ENCODE measurements at regions not wholly inside any gene's neighbourhood (a gene's known extent, or its start where the extent isn't known, plus 50 kb on each side); places are given as distances from the start of the nearest gene placed in this dataset.
"Not testable (repeated sequence)": the region's sequence is repeated elsewhere in the genome, so short reads cannot be mapped to it uniquely, and the experiment has no call there.

DNA sequence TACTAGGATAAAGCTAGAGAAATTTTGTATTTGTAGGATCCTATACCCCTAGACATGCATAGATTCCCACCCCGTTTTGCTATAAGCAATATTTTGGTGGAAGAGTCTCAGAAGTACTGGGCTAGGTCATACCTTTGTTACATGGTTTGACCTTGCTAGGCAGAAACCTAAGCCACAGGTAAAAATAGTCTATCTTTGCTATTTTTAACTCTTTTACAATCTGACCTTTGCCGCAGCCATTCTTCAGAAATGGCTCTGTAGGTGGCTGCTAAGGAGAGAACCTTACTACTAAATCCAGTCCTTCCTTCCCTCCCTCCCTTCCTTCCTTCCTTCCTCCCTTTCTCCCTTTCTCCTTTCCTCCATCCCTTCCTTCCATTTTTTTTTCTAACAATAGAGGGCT lies 242.9 kb upstream of the SEL1L start:
- H3K27ac ChIP-seq (ENCODE audit: low read length), result no peak overlapping the region

DNA sequence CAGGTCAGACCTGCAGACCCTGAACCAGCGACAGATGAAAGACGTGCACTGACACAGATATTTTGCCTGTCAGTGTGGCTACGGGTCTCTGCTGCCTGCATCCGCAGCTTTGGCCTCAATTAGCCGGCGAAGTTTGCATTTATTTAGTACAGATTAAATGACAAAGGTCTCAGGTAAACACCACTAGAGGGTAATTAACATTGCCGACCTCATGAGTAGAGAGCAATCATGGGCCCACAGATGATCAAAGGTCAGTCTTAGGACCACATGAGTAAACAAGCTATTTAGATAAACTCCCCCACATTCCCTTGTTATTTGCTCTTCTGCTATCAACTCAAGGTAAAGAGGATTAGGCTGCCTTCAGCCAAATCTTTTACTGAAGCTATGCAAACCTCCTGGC lies 248.1 kb upstream of the SEL1L start:
- H3K27me3 ChIP-seq (ENCODE audit: control insufficient read depth, insufficient read depth, low read length); H3K36me3 ChIP-seq (ENCODE audit: control insufficient read depth, insufficient read depth, low read length); DNase-seq; H3K4me3 ChIP-seq (ENCODE audit: low read length); H3K4me1 ChIP-seq (ENCODE audit: control insufficient read depth, insufficient read depth, low read length); H3K9me3 ChIP-seq (ENCODE audit: control insufficient read depth, low read depth, low read length); H3K27ac ChIP-seq (ENCODE audit: low read length): not testable (repeated sequence)
- 90% methylated on average over 2 of the region's 7 CpGs for WGBS (ENCODE audit: insufficient coverage, low lambda C conversion rate)

More for the DNA sequence above, 242.9 kb upstream of the SEL1L start:
- no peaks in the 10 kb centered on the region for H3K9me3 ChIP-seq (ENCODE audit: control insufficient read depth, low read depth, low read length)
- H3K36me3 ChIP-seq (ENCODE audit: control insufficient read depth, insufficient read depth, low read length), result no peaks in the 10 kb centered on the region
- H3K4me3 ChIP-seq (ENCODE audit: low read length), result no peak overlapping the region
- WGBS (ENCODE audit: insufficient coverage, low lambda C conversion rate), result 100% methylated on average over 1 of the region's 2 CpGs
- no peaks in the 10 kb centered on the region for H3K4me1 ChIP-seq (ENCODE audit: control insufficient read depth, insufficient read depth, low read length)
- H3K27me3 ChIP-seq (ENCODE audit: control insufficient read depth, insufficient read depth, low read length), result no peaks in the 10 kb centered on the region
- no peak for DNase-seq

DNA sequence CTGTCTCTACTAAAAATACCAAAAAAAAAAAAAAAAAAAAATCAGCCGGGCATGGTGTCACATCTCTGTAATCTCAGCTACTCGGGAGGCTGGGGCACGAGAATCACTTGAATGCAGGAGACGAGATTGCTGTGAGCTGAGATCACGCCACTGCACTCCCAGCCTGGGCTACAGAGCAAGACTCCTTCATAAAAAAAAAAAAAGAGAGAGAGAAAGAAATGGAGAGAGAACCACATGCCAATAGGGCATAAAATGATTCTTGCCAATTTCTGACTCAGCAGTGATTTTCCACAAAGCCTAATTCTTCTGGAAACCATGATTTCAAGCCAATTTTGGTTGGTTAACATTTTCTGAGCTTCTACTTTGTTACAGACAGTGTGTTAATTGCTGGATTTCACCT lies 250.4 kb upstream of the SEL1L start:
- Histone ChIP-seq H3K27ac (ENCODE audit: low read length) (no peak overlapping the region), H3K4me3 (ENCODE audit: low read length) (no peak overlapping the region), H3K27me3 (ENCODE audit: control insufficient read depth, insufficient read depth, low read length) (no peaks in the 10 kb centered on the region), H3K9me3 (ENCODE audit: control insufficient read depth, low read depth, low read length) (no peaks in the 10 kb centered on the region), H3K4me1 (ENCODE audit: control insufficient read depth, insufficient read depth, low read length) (no peaks in the 10 kb centered on the region), H3K36me3 (ENCODE audit: control insufficient read depth, insufficient read depth, low read length) (no peaks in the 10 kb centered on the region)
- 60% methylated on average over 1 of the region's 5 CpGs for WGBS (ENCODE audit: insufficient coverage, low lambda C conversion rate)
- DNase-seq, result no peak

DNA sequence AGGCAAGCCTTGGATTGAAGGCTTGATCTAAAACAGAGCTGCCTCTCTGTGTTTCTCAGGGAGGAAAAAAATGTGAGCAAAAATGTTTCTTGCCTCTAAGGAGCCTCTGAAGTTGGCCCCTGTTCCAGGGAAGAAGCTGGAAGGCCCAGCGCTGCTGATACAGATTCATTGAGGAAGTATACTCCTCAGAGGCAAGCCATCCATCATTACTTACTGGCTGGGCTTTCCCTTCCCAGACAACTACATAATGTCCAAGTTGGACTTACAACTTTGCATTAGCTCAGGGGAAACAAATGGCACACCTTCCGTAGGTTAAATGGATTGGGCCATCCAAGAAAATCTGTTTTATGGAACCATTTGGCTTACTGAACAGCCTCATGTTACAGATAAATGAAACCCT lies 263.7 kb upstream of the SEL1L start:
- no peak overlapping the region for H3K27ac ChIP-seq (ENCODE audit: low read length)
- H3K4me3 ChIP-seq (ENCODE audit: low read length), result no peak overlapping the region
- no peaks in the 10 kb centered on the region for H3K9me3 ChIP-seq (ENCODE audit: control insufficient read depth, low read depth, low read length)
- H3K36me3 ChIP-seq (ENCODE audit: control insufficient read depth, insufficient read depth, low read length), result no peaks in the 10 kb centered on the region
- DNase-seq, result peak in 1 of 2 donors; percentile 9
- H3K27me3 ChIP-seq (ENCODE audit: control insufficient read depth, insufficient read depth, low read length), result no peaks in the 10 kb centered on the region
- H3K4me1 ChIP-seq (ENCODE audit: control insufficient read depth, insufficient read depth, low read length), result no peaks in the 10 kb centered on the region
- WGBS (ENCODE audit: insufficient coverage, low lambda C conversion rate), result no CpG with 5 or more reads among the region's 2 CpGs

DNA sequence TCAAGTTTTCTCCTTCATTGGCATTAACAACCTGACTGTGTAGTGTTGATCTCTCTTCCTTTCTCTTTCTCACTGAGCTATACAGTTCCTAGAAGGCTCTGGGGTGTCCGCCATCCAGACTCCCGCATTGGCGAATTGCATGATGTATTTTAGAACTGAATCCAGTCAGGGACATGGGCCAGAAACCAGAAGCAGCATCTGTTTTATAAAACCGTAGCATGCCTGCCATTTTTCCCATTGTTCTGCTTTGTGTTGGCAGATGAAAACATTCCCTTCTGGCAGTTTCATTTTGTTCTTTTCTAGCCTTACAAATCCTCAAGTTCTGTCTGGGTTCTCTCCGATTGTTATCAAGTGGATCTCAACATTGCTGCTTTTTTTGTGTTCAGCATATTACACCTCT lies 268.3 kb upstream of the SEL1L start:
- WGBS (ENCODE audit: insufficient coverage, low lambda C conversion rate), result 92% methylated on average over 2 of the region's 5 CpGs
- H3K36me3 ChIP-seq (ENCODE audit: control insufficient read depth, insufficient read depth, low read length), result no peaks in the 10 kb centered on the region
- H3K27ac ChIP-seq (ENCODE audit: low read length), result no peak overlapping the region
- no peak overlapping the region for H3K4me3 ChIP-seq (ENCODE audit: low read length)
- H3K27me3 ChIP-seq (ENCODE audit: control insufficient read depth, insufficient read depth, low read length), result no peaks in the 10 kb centered on the region
- DNase-seq, result peak in 1 of 2 donors; percentile 10
- H3K9me3 ChIP-seq (ENCODE audit: control insufficient read depth, low read depth, low read length), result no peaks in the 10 kb centered on the region
- H3K4me1 ChIP-seq (ENCODE audit: control insufficient read depth, insufficient read depth, low read length), result peaks cover 3% of the 10 kb centered on the region

DNA sequence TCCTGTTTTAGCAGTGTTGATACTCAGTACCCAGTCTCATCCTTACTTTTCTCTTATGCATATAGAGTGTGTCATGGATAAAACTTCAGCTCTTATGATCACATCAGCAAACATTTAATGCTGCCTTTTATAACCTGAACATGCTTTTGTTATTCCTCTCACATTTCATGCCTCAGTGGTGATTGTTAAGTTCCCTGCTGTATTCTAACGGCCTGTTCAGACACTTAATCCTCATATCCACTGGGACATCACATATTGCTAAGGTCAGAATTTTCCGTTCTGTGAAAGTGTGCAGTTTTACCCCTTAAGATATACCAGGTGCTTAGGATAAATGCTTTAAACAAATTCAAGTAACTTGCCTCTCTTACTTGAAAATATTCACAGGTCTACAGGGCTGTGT lies 268.7 kb upstream of the SEL1L start:
- Histone ChIP-seq H3K4me1 (ENCODE audit: control insufficient read depth, insufficient read depth, low read length) (peaks cover 3% of the 10 kb centered on the region), H3K4me3 (ENCODE audit: low read length) (no peak overlapping the region), H3K9me3 (ENCODE audit: control insufficient read depth, low read depth, low read length) (no peaks in the 10 kb centered on the region), H3K27ac (ENCODE audit: low read length) (no peak overlapping the region), H3K27me3 (ENCODE audit: control insufficient read depth, insufficient read depth, low read length) (no peaks in the 10 kb centered on the region), H3K36me3 (ENCODE audit: control insufficient read depth, insufficient read depth, low read length) (no peaks in the 10 kb centered on the region)
- no CpG with 5 or more reads among the region's 2 CpGs for WGBS (ENCODE audit: insufficient coverage, low lambda C conversion rate)
- DNase-seq, result no peak

DNA sequence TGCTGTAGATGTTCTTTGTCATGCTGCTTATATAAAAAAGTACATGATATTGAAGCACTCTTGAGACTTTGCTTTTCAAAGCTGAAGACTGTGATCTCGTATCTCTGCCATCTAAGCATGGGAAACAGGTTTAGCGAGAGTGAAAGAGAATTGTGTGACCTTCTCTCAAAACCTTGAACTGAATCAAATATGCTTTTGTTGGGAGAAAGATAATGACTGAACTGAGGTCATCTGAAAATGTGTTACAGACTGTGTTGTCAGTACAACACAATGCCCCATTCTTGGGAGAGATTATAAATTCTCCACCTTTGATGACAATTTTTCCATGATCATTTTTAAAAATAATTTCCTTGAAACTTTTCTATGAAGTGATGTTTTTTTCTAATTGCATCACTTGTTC lies 272.1 kb upstream of the SEL1L start:
- Histone ChIP-seq H3K27me3 (ENCODE audit: control insufficient read depth, insufficient read depth, low read length) (no peaks in the 10 kb centered on the region), H3K36me3 (ENCODE audit: control insufficient read depth, insufficient read depth, low read length) (no peaks in the 10 kb centered on the region), H3K4me3 (ENCODE audit: low read length) (no peak overlapping the region), H3K27ac (ENCODE audit: low read length) (no peak overlapping the region), H3K9me3 (ENCODE audit: control insufficient read depth, low read depth, low read length) (no peaks in the 10 kb centered on the region), H3K4me1 (ENCODE audit: control insufficient read depth, insufficient read depth, low read length) (peaks cover 3% of the 10 kb centered on the region)
- peak in 1 of 2 donors; percentile 27 for DNase-seq
- no CpG with 5 or more reads among the region's 2 CpGs for WGBS (ENCODE audit: insufficient coverage, low lambda C conversion rate)

DNA sequence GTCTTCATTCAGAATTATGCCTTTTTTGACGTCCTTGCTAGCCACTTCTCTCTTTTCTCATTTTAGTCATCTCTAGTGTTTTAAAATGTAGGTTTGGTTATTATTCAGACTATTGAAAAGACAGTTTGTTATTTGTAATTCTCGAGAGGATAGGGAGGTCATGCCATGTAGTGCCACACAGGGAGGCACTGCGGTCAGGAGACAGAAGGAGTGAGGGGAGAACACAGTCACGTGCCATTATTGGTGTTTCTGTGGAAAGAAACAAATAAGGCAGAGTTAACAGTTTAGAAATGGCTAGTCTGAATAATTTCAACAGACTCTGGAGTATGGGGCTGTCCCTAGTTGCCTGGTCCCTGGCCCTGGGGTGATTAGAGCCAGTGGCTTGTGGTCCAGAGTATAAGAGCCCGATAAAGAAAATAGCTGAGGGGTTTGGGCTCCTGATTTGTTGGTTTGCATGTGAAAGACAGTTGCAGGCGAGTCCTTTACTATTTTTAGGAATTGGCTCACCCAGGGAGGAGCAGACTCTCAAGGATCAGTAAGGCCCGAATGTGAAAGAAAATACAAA lies 278.1 kb upstream of the SEL1L start:
- H3K27me3 ChIP-seq (ENCODE audit: control insufficient read depth, insufficient read depth, low read length), result no peaks in the 10 kb centered on the region
- DNase-seq, result no peak
- WGBS (ENCODE audit: insufficient coverage, low lambda C conversion rate), result 89% methylated on average over 5 of the region's 7 CpGs

DNA sequence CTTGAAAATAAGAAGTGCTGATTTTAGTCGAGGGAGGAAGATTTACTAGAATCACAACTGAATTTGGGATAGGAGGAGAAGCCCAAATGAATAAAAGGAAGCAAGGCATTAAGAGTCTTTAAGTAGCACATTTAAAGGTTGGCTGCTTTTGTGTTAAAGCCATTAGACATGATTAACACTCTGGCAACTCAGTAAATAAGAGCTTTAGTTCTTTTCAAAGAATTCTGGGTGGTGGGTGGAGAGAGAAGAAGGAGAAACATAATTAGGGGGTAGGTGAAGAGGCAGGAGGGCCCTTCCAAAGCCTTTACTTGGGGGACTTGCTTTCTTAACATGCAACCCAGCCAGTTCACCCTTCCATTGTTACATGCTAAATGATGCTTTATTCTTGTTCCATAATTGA lies 284.6 kb upstream of the SEL1L start:
- no peaks in the 10 kb centered on the region for H3K27me3 ChIP-seq (ENCODE audit: control insufficient read depth, insufficient read depth, low read length)
- WGBS (ENCODE audit: insufficient coverage, low lambda C conversion rate), result 100% methylated on average over 1 of the region's 1 CpG
- H3K9me3 ChIP-seq (ENCODE audit: control insufficient read depth, low read depth, low read length), result peaks cover 3% of the 10 kb centered on the region
- DNase-seq, result no peak
- H3K4me3 ChIP-seq (ENCODE audit: low read length), result no peak overlapping the region
- H3K4me1 ChIP-seq (ENCODE audit: control insufficient read depth, insufficient read depth, low read length), result peaks cover 4% of the 10 kb centered on the region
- no peak overlapping the region for H3K27ac ChIP-seq (ENCODE audit: low read length)
- no peaks in the 10 kb centered on the region for H3K36me3 ChIP-seq (ENCODE audit: control insufficient read depth, insufficient read depth, low read length)

More for the DNA sequence above, 278.1 kb upstream of the SEL1L start:
- Histone ChIP-seq H3K27ac (ENCODE audit: low read length) (no peak overlapping the region), H3K36me3 (ENCODE audit: control insufficient read depth, insufficient read depth, low read length) (no peaks in the 10 kb centered on the region), H3K4me3 (ENCODE audit: low read length) (no peak overlapping the region), H3K9me3 (ENCODE audit: control insufficient read depth, low read depth, low read length) (no peaks in the 10 kb centered on the region), H3K4me1 (ENCODE audit: control insufficient read depth, insufficient read depth, low read length) (no peaks in the 10 kb centered on the region)

DNA sequence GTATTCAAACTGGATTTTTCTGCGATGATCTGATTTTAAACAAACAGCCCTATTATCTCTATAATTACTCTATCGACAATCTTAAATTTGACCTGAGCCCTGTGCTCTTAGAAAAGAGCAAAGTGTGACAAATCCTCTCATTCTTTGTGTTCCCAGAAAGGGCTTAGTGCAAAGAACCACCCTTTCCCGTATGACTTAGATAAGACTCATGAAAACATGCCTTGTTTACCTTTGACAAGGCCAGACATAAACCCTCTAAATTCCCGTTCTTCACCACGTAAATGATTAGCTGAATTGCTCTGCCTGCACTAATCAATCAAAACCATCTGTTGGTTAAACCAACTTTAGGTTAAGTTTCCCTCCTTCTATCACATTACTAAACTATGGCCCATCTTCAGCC lies 285.7 kb upstream of the SEL1L start:
- peak in 1 of 2 donors; percentile 48 for DNase-seq
- peaks cover 3% of the 10 kb centered on the region for H3K9me3 ChIP-seq (ENCODE audit: control insufficient read depth, low read depth, low read length)
- WGBS (ENCODE audit: insufficient coverage, low lambda C conversion rate), result no CpG with 5 or more reads among the region's 5 CpGs
- peaks cover 4% of the 10 kb centered on the region for H3K4me1 ChIP-seq (ENCODE audit: control insufficient read depth, insufficient read depth, low read length)
- no peak overlapping the region for H3K27ac ChIP-seq (ENCODE audit: low read length)
- H3K27me3 ChIP-seq (ENCODE audit: control insufficient read depth, insufficient read depth, low read length), result no peaks in the 10 kb centered on the region
- H3K4me3 ChIP-seq (ENCODE audit: low read length), result no peak overlapping the region
- no peaks in the 10 kb centered on the region for H3K36me3 ChIP-seq (ENCODE audit: control insufficient read depth, insufficient read depth, low read length)

DNA sequence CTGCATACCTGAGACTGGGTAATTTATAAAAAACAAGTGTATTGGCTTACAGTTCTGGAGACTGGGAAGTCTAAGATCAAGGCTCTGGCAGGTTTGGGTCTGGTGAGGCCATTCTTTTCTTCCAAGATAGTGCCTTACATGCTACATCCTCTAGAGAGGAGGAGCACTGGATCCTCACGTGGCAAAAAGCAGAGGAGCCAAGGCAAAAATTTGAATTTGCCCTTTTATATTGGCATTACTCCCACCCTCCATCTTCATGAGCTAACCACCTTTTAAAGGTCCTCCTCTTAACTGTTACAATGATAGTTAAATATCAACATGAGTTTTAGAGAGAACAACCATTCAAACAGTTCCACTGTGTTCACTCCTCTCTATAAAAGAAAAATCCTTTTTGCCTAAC lies 286.3 kb upstream of the SEL1L start:
- H3K27me3 ChIP-seq (ENCODE audit: control insufficient read depth, insufficient read depth, low read length), result no peaks in the 10 kb centered on the region
- peaks cover 4% of the 10 kb centered on the region for H3K4me1 ChIP-seq (ENCODE audit: control insufficient read depth, insufficient read depth, low read length)
- WGBS (ENCODE audit: insufficient coverage, low lambda C conversion rate), result no CpG with 5 or more reads among the region's 1 CpG
- H3K4me3 ChIP-seq (ENCODE audit: low read length), result no peak overlapping the region
- no peaks in the 10 kb centered on the region for H3K36me3 ChIP-seq (ENCODE audit: control insufficient read depth, insufficient read depth, low read length)
- no peak for DNase-seq
- no peak overlapping the region for H3K27ac ChIP-seq (ENCODE audit: low read length)
- peaks cover 3% of the 10 kb centered on the region for H3K9me3 ChIP-seq (ENCODE audit: control insufficient read depth, low read depth, low read length)
